ENCODE measurements at regions not wholly inside any gene's neighbourhood (a gene's known extent, or its start where the extent isn't known, plus 50 kb on each side); places are given as distances from the start of the nearest gene placed in this dataset.

DNA sequence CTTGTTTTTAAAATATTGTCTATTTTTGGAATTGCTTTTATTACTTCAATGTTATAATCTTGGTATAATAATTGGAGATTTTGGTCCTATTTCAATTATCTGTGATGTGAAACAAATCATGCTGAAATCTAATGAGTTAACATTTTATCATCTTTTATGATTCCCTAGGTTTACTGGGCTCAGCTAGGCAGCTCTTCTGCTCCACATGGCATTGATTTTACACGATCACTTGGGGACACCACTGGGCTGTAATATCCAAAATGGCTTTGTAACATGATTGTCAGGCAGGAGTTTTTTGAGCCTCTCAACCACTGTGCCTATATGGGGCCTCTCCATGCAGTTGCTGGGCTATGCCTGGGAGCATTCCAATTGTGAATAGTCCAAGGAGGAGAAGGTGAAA lies 163.3 kb downstream of the PYDC2 start:
- intact Hi-C loops (cut with micrococcal nuclease; ENCODE audit: unreplicated experiment), result no loop called here
- ChIA-PET CTCF (no interaction called here), POLR2A (no interaction called here)
- Histone ChIP-seq H3K36me3 (ENCODE audit: control insufficient read depth, insufficient read depth, low read length) (no peaks in the 10 kb centered on the region), H3K4me1 (ENCODE audit: control insufficient read depth, insufficient read depth, low read length) (no peaks in the 10 kb centered on the region), H3K9me3 (ENCODE audit: control insufficient read depth, insufficient read depth, low read depth, low read length) (no peaks in the 10 kb centered on the region), H3K27ac (ENCODE audit: low read length) (no peak overlapping the region), H3K27me3 (ENCODE audit: control insufficient read depth, insufficient read depth, low read length) (no peaks in the 10 kb centered on the region), H3K4me3 (ENCODE audit: low read depth in 2 of 2, low read length in 2 of 2) (no peak overlapping the region)
- DNase-seq (ENCODE audit: low read depth, low spot score), result no peak
- ATAC-seq, result no peak
- in situ Hi-C loops (cut with HindIII; ENCODE audit: low pct_unique_long_range_greater_than_20kb, low sequenced_read_pairs), result no loop called here
- BruUV-seq (replicated peaks), result no TSS peak
- no peak for TF ChIP-seq TCF7L2 (IDR thresholded peaks at IDR 0.05; ENCODE audit: low read depth, low read length)

DNA sequence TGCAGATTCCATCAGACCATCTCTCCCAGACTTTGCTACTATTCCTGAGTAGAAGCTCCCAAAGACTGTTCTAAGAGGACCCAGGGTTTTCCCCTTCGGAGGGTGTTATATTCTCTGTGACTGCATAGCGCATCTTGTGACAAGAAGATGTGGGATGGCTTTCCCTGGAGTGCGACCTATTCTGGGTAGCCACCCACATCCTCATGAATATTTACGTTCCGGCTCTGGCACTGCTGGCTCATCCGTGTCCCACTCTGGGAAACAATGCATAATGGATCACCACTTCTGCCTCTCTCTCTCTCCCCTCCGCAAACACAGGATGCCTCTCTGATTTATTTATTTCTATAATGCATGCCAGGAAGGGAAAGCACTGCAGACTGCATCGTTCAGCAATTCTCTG lies 166.1 kb downstream of the PYDC2 start:
- intact Hi-C loops (cut with micrococcal nuclease; ENCODE audit: unreplicated experiment) (no loop called here), in situ Hi-C loops (cut with HindIII; ENCODE audit: low pct_unique_long_range_greater_than_20kb, low sequenced_read_pairs) (no loop called here)
- H3K4me1 ChIP-seq (ENCODE audit: control insufficient read depth, insufficient read depth, low read length), result no peaks in the 10 kb centered on the region
- no peaks in the 10 kb centered on the region; the same call in 1 of the 2 replicates for H3K9me3 ChIP-seq (ENCODE audit: control insufficient read depth, insufficient read depth, low read depth, low read length)
- no TSS peak for BruUV-seq (replicated peaks)
- no peaks in the 10 kb centered on the region for H3K27me3 ChIP-seq (ENCODE audit: control insufficient read depth, insufficient read depth, low read length)
- no peak overlapping the region for H3K4me3 ChIP-seq (ENCODE audit: low read depth in 2 of 2, low read length in 2 of 2)
- ChIA-PET POLR2A (no interaction called here), CTCF (no interaction called here)
- ATAC-seq, result no peak
- H3K36me3 ChIP-seq (ENCODE audit: control insufficient read depth, insufficient read depth, low read length), result no peaks in the 10 kb centered on the region
- TF ChIP-seq SIN3A (IDR thresholded peaks at IDR 0.05; ENCODE audit: borderline replicate concordance, insufficient read depth, low read depth, low read length) (no peak), TCF7L2 (IDR thresholded peaks at IDR 0.05; ENCODE audit: low read depth, low read length) (no peak), POLR2AphosphoS5 (IDR thresholded peaks at IDR 0.05; ENCODE audit: low read depth, low read length) (no peak)
- TF ChIP-seq, protein P1, sequence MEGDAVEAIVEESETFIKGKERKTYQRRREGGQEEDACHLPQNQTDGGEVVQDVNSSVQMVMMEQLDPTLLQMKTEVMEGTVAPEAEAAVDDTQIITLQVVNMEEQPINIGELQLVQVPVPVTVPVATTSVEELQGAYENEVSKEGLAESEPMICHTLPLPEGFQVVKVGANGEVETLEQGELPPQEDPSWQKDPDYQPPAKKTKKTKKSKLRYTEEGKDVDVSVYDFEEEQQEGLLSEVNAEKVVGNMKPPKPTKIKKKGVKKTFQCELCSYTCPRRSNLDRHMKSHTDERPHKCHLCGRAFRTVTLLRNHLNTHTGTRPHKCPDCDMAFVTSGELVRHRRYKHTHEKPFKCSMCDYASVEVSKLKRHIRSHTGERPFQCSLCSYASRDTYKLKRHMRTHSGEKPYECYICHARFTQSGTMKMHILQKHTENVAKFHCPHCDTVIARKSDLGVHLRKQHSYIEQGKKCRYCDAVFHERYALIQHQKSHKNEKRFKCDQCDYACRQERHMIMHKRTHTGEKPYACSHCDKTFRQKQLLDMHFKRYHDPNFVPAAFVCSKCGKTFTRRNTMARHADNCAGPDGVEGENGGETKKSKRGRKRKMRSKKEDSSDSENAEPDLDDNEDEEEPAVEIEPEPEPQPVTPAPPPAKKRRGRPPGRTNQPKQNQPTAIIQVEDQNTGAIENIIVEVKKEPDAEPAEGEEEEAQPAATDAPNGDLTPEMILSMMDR (IDR thresholded peaks at IDR 0.05), result no peak
- TF ChIP-seq, protein P2, sequence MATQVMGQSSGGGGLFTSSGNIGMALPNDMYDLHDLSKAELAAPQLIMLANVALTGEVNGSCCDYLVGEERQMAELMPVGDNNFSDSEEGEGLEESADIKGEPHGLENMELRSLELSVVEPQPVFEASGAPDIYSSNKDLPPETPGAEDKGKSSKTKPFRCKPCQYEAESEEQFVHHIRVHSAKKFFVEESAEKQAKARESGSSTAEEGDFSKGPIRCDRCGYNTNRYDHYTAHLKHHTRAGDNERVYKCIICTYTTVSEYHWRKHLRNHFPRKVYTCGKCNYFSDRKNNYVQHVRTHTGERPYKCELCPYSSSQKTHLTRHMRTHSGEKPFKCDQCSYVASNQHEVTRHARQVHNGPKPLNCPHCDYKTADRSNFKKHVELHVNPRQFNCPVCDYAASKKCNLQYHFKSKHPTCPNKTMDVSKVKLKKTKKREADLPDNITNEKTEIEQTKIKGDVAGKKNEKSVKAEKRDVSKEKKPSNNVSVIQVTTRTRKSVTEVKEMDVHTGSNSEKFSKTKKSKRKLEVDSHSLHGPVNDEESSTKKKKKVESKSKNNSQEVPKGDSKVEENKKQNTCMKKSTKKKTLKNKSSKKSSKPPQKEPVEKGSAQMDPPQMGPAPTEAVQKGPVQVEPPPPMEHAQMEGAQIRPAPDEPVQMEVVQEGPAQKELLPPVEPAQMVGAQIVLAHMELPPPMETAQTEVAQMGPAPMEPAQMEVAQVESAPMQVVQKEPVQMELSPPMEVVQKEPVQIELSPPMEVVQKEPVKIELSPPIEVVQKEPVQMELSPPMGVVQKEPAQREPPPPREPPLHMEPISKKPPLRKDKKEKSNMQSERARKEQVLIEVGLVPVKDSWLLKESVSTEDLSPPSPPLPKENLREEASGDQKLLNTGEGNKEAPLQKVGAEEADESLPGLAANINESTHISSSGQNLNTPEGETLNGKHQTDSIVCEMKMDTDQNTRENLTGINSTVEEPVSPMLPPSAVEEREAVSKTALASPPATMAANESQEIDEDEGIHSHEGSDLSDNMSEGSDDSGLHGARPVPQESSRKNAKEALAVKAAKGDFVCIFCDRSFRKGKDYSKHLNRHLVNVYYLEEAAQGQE (IDR thresholded peaks at IDR 0.05; ENCODE audit: insufficient read depth in 1 of 2, low read depth in 2 of 2, low read length in 1 of 2), result no peak
- DNase-seq (ENCODE audit: low read depth, low spot score), result no peak
- H3K27ac ChIP-seq (ENCODE audit: low read length), result no peak overlapping the region

DNA sequence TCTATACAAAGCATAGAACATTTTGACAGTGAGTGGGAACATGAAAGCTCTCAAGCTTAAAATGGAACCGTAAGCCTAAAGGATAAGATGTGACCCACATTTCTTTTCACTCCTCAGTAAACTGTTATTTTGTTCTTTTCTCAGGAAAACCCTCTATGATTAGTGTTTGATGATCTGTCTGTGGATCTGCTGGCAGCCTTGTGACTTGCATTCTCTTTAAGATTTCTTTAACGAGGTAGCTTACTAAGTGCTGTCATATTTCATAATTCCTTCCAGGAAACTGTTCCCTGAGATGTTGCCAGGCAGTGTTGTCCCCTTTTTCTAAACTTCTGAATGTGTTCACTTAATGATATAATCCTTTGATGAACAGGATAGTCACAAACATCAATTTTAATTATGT lies 167.6 kb downstream of the PYDC2 start:
- in situ Hi-C loops (cut with HindIII; ENCODE audit: low pct_unique_long_range_greater_than_20kb, low sequenced_read_pairs) (no loop called here), intact Hi-C loops (cut with micrococcal nuclease; ENCODE audit: unreplicated experiment) (no loop called here)
- Histone ChIP-seq H3K27me3 (ENCODE audit: control insufficient read depth, insufficient read depth, low read length) (no peaks in the 10 kb centered on the region), H3K27ac (ENCODE audit: low read length) (no peak overlapping the region), H3K9me3 (ENCODE audit: control insufficient read depth, insufficient read depth, low read depth, low read length) (no peaks in the 10 kb centered on the region; the same call in 1 of the 2 replicates), H3K4me1 (ENCODE audit: control insufficient read depth, insufficient read depth, low read length) (no peaks in the 10 kb centered on the region), H3K4me3 (ENCODE audit: low read depth in 2 of 2, low read length in 2 of 2) (no peak overlapping the region), H3K36me3 (ENCODE audit: control insufficient read depth, insufficient read depth, low read length) (no peaks in the 10 kb centered on the region)
- BruUV-seq (replicated peaks), result no TSS peak
- ChIA-PET CTCF (interaction anchor here (0.6 kb wide), 1 partner anchor 398 kb away, joined by 3 read pairs; no protein-coding TSS in a partner anchor), POLR2A (no interaction called here)
- ATAC-seq, result no peak
- no peak for TF ChIP-seq TCF7L2 (IDR thresholded peaks at IDR 0.05; ENCODE audit: low read depth, low read length)
- TF ChIP-seq, protein P1 (IDR thresholded peaks at IDR 0.05), result no peak
- no peak for DNase-seq (ENCODE audit: low read depth, low spot score)

Data from Panc1 (cell line).